ENCODE measurements at regions not wholly inside any gene's neighbourhood (a gene's known extent, or its start where the extent isn't known, plus 50 kb on each side); places are given as distances from the start of the nearest gene placed in this dataset.

- H3K27ac ChIP-seq (ENCODE audit: poor library complexity, severe bottlenecking) = no peak overlapping the region
- no peaks in the 10 kb centered on the region for H3K27me3 ChIP-seq (ENCODE audit: insufficient read depth, poor library complexity, severe bottlenecking)
- TF ChIP-seq, protein P1, sequence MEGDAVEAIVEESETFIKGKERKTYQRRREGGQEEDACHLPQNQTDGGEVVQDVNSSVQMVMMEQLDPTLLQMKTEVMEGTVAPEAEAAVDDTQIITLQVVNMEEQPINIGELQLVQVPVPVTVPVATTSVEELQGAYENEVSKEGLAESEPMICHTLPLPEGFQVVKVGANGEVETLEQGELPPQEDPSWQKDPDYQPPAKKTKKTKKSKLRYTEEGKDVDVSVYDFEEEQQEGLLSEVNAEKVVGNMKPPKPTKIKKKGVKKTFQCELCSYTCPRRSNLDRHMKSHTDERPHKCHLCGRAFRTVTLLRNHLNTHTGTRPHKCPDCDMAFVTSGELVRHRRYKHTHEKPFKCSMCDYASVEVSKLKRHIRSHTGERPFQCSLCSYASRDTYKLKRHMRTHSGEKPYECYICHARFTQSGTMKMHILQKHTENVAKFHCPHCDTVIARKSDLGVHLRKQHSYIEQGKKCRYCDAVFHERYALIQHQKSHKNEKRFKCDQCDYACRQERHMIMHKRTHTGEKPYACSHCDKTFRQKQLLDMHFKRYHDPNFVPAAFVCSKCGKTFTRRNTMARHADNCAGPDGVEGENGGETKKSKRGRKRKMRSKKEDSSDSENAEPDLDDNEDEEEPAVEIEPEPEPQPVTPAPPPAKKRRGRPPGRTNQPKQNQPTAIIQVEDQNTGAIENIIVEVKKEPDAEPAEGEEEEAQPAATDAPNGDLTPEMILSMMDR (IDR thresholded peaks at IDR 0.05; ENCODE audit: poor library complexity, severe bottlenecking) = no peak
- ATAC-seq (ENCODE audit: low read depth) = no peak
- DNase-seq (ENCODE audit: low spot score) = no peak
- no peaks in the 10 kb centered on the region for H3K9me3 ChIP-seq (ENCODE audit: severe bottlenecking)
- H3K4me3 ChIP-seq (ENCODE audit: severe bottlenecking) = no peak overlapping the region
- H3K36me3 ChIP-seq (ENCODE audit: low read depth) = no peaks in the 10 kb centered on the region
- no peaks in the 10 kb centered on the region for H3K4me1 ChIP-seq (ENCODE audit: insufficient read depth, poor library complexity, severe bottlenecking)
Measured at GRCh38 chr9:84412654-84413053, 72.1 kb upstream of the SLC28A3 start.

DNA sequence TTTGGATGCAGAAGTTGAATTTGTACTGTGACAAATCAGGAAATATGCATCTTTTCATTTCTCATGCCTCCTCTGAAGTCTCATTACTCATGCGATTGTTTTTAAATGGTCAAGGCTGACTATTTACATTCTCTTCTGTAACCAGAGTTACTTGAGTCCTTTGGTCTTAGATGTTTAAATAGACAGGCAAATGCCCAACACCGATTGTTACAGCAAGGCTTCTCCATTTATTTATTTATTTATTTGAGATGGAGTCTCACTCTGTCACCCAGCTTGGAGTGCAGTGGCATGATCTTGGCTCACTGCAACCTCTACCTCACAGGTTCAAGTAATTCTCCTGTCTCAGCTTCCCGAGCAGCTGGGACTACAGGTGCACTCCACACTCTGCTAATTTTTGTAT lies 72.7 kb upstream of the SLC28A3 start:
- H3K4me1 ChIP-seq (ENCODE audit: insufficient read depth, poor library complexity, severe bottlenecking) = no peaks in the 10 kb centered on the region
- H3K9me3 ChIP-seq (ENCODE audit: severe bottlenecking) = no peaks in the 10 kb centered on the region
- no peak overlapping the region for H3K27ac ChIP-seq (ENCODE audit: poor library complexity, severe bottlenecking)
- TF ChIP-seq, protein P1 (IDR thresholded peaks at IDR 0.05; ENCODE audit: poor library complexity, severe bottlenecking) = no peak
- DNase-seq (ENCODE audit: low spot score) = no peak
- H3K27me3 ChIP-seq (ENCODE audit: insufficient read depth, poor library complexity, severe bottlenecking) = no peaks in the 10 kb centered on the region
- H3K4me3 ChIP-seq (ENCODE audit: severe bottlenecking) = no peak overlapping the region
- no peak for ATAC-seq (ENCODE audit: low read depth)
- no peaks in the 10 kb centered on the region for H3K36me3 ChIP-seq (ENCODE audit: low read depth)

DNA sequence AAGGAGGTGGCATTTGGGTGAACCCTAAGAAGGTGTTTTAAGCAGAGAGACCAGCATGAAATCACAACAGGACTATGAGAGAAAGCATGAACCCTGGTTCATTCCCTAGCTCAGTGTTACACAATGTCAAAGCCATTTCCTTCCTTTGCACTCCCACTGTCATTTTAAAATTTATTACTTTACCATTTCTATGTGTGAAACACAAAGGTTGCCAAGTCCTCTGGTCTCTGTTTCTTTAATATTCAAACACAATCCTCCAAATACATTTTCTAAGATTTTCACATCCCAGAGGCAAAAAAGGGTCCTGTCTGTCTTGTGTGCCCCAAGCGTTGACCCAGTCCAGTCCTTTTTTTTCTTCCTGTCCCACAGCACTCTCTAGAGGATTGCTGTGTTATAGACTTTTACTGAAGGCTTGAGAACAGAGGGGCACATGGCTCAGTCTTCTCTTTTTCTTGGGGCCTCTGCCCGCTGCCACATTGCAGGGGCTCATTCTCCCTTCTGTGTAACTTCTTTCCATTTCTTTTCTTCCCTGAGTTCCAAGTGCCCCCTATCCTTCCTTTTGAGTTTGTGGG lies 78.6 kb upstream of the SLC28A3 start:
- DNase-seq (ENCODE audit: low spot score) (no peak), ATAC-seq (ENCODE audit: low read depth) (no peak)
- TF ChIP-seq, protein P1 (IDR thresholded peaks at IDR 0.05; ENCODE audit: poor library complexity, severe bottlenecking) = no peak

GRCh38 chr9:84424931-84425330 lies 84.4 kb upstream of the SLC28A3 start:
- H3K27ac ChIP-seq (ENCODE audit: poor library complexity, severe bottlenecking) = no peak overlapping the region

More for the DNA sequence above, 78.6 kb upstream of the SLC28A3 start:
- Histone ChIP-seq H3K4me1 (ENCODE audit: insufficient read depth, poor library complexity, severe bottlenecking) (no peaks in the 10 kb centered on the region), H3K27me3 (ENCODE audit: insufficient read depth, poor library complexity, severe bottlenecking) (no peaks in the 10 kb centered on the region), H3K27ac (ENCODE audit: poor library complexity, severe bottlenecking) (no peak overlapping the region), H3K4me3 (ENCODE audit: severe bottlenecking) (no peak overlapping the region), H3K9me3 (ENCODE audit: severe bottlenecking) (no peaks in the 10 kb centered on the region), H3K36me3 (ENCODE audit: low read depth) (no peaks in the 10 kb centered on the region)

GRCh38 chr9:84432746-84433145 lies 92.2 kb upstream of the SLC28A3 start:
- no peak for ATAC-seq (ENCODE audit: low read depth)
- no peaks in the 10 kb centered on the region for H3K36me3 ChIP-seq (ENCODE audit: low read depth)
- no peak overlapping the region for H3K4me3 ChIP-seq (ENCODE audit: severe bottlenecking)
- no peaks in the 10 kb centered on the region for H3K9me3 ChIP-seq (ENCODE audit: severe bottlenecking)
- TF ChIP-seq, protein P1 (IDR thresholded peaks at IDR 0.05; ENCODE audit: poor library complexity, severe bottlenecking) = no peak
- no peak overlapping the region for H3K27ac ChIP-seq (ENCODE audit: poor library complexity, severe bottlenecking)
- DNase-seq (ENCODE audit: low spot score) = no peak
- H3K4me1 ChIP-seq (ENCODE audit: insufficient read depth, poor library complexity, severe bottlenecking) = no peaks in the 10 kb centered on the region
- no peaks in the 10 kb centered on the region for H3K27me3 ChIP-seq (ENCODE audit: insufficient read depth, poor library complexity, severe bottlenecking)

More at GRCh38 chr9:84424931-84425330, 84.4 kb upstream of the SLC28A3 start:
- Histone ChIP-seq H3K9me3 (ENCODE audit: severe bottlenecking) (no peaks in the 10 kb centered on the region), H3K4me1 (ENCODE audit: insufficient read depth, poor library complexity, severe bottlenecking) (no peaks in the 10 kb centered on the region), H3K36me3 (ENCODE audit: low read depth) (no peaks in the 10 kb centered on the region), H3K27me3 (ENCODE audit: insufficient read depth, poor library complexity, severe bottlenecking) (no peaks in the 10 kb centered on the region), H3K4me3 (ENCODE audit: severe bottlenecking) (no peak overlapping the region)
- DNase-seq (ENCODE audit: low spot score) = no peak
- TF ChIP-seq, protein P1 (IDR thresholded peaks at IDR 0.05; ENCODE audit: poor library complexity, severe bottlenecking) = no peak
- no peak for ATAC-seq (ENCODE audit: low read depth)
